Kidney (tissue), 13 donors: ENCODE measurements at regions not wholly inside any gene's neighbourhood (a gene's known extent, or its start where the extent isn't known, plus 50 kb on each side); places are given as distances from the start of the nearest gene placed in this dataset.

Experiments
- DNase-seq, 5 donors: peaks; one replicate each; pipeline ENCODE4 v3.0.0-alpha.2; 2013 to 2020
- FAIRE-seq: peaks from 2 replicates; lab custom pipeline; 2012; peaks lifted over from hg19 to GRCh38; lab: Jason Lieb, UNC
- H3K27ac ChIP-seq, 2 donors: one replicate each; pipeline ENCODE4 v1.7.0; 2013; ENCODE audit warnings: low read depth in 2 of 2, low read length in 2 of 2, inconsistent platforms in 1 of 2
- H3K27me3 ChIP-seq: one replicate; pipeline ENCODE4 v1.7.1; 2013; ENCODE audit warnings: low read length, inconsistent platforms; ENCODE audit not compliant: control insufficient read depth, insufficient read depth
- H3K36me3 ChIP-seq, 3 donors: one replicate each; pipeline versions ENCODE4 v1.7.0 to v1.7.1; 2013; ENCODE audit warnings: low read length in 3 of 3, control low read depth in 1 of 3, inconsistent platforms in 1 of 3; ENCODE audit not compliant: insufficient read depth in 3 of 3, control insufficient read depth in 2 of 3
- H3K4me1 ChIP-seq, 3 donors: one replicate each; pipeline versions ENCODE4 v1.7.0 to v1.7.1; 2013; ENCODE audit warnings: low read length in 3 of 3, inconsistent platforms in 1 of 3, low read depth in 1 of 3; ENCODE audit not compliant: control insufficient read depth in 2 of 3, insufficient read depth in 2 of 3
- H3K4me3 ChIP-seq, 3 donors: one replicate each; pipeline versions ENCODE4 v1.7.0 to v1.8.1; 2013; ENCODE audit warnings: low read length in 3 of 3, control low read depth in 1 of 3, inconsistent platforms in 1 of 3
- H3K9ac ChIP-seq, 3 donors: one replicate each; pipeline versions ENCODE4 v1.7.0 to v1.7.1; 2013; ENCODE audit warnings: low read length in 3 of 3, control low read depth in 1 of 3, inconsistent platforms in 1 of 3
- H3K9me3 ChIP-seq, 3 donors: one replicate each; pipeline versions ENCODE4 v1.7.0 to v1.7.1; 2013; ENCODE audit warnings: low read length in 3 of 3, control low read depth in 1 of 3, inconsistent platforms in 1 of 3; ENCODE audit not compliant: control insufficient read depth in 2 of 3, insufficient read depth in 1 of 3
- intact Hi-C: fragments of 100-400 bp; cut with DNase I; formaldehyde crosslinking; loops from one replicate; pipeline ENCODE4 v1.11.1; 2022
- TF ChIP-seq, protein P1 (sequence below): IDR thresholded peaks from 3 replicates; pipeline ENCODE4 v1.5.1; 2012; ENCODE audit warnings: mild to moderate bottlenecking, moderate library complexity, borderline replicate concordance; ENCODE audit not compliant: insufficient read depth; ENCODE audit errors: extremely low read depth
- donor health status: control.
- donor health status: control.
- donor health status: control.
- donor health status: control.
- donor health status: control.
- donor health status: DM: yes; HTN: yes; CAD: no.
- donor health status: Normal renal cell carcinoma (clear cell type).

DNA sequence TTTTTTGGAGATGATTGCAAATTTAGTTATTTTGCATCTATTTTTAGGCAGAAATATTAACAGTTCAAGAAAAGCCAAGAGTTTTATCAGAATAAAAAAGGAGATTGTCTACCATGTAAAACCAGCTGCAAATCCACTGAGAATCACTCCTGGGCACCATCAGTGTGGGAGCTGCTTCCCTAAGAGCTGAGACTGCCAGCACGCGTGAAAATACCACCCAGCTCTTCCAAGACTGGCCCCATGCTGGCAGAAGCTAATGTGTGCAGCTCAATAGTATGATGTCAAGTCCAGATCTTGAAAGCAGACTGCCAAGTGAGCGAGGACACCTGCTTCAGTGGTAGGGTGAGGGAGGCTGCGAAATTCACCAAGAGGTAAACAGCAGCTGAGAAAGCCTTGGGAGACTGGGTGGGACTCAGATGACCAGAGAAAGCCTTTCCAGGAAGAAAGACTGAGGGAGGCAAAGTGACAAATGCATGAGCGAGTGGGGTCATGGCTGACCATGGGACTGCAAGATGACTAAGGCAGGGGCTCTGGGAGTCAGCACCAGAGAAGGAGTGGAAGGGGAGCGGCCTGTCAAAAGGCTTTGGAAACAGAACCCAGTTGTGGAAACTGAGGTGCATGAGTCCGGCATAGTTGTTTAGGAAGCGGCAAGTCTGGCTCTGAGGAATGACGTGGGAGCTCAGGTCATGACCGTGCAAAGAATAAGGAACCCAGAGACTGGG, 200.9 kb downstream of the GADD45G start:
- intact Hi-C loops = no loop called here
- DNase-seq (no peak), FAIRE-seq (no peak)
- no peaks in the 10 kb centered on the region for H3K27me3 ChIP-seq
- H3K4me3 ChIP-seq = no peak overlapping the region
- no peak overlapping the region for H3K27ac ChIP-seq
- no peaks in the 10 kb centered on the region for H3K36me3 ChIP-seq
- no peak overlapping the region for H3K9ac ChIP-seq
- no peaks in the 10 kb centered on the region for H3K9me3 ChIP-seq
- TF ChIP-seq, protein P1, sequence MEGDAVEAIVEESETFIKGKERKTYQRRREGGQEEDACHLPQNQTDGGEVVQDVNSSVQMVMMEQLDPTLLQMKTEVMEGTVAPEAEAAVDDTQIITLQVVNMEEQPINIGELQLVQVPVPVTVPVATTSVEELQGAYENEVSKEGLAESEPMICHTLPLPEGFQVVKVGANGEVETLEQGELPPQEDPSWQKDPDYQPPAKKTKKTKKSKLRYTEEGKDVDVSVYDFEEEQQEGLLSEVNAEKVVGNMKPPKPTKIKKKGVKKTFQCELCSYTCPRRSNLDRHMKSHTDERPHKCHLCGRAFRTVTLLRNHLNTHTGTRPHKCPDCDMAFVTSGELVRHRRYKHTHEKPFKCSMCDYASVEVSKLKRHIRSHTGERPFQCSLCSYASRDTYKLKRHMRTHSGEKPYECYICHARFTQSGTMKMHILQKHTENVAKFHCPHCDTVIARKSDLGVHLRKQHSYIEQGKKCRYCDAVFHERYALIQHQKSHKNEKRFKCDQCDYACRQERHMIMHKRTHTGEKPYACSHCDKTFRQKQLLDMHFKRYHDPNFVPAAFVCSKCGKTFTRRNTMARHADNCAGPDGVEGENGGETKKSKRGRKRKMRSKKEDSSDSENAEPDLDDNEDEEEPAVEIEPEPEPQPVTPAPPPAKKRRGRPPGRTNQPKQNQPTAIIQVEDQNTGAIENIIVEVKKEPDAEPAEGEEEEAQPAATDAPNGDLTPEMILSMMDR = no peak
- H3K4me1 ChIP-seq = no peaks in the 10 kb centered on the region

DNA sequence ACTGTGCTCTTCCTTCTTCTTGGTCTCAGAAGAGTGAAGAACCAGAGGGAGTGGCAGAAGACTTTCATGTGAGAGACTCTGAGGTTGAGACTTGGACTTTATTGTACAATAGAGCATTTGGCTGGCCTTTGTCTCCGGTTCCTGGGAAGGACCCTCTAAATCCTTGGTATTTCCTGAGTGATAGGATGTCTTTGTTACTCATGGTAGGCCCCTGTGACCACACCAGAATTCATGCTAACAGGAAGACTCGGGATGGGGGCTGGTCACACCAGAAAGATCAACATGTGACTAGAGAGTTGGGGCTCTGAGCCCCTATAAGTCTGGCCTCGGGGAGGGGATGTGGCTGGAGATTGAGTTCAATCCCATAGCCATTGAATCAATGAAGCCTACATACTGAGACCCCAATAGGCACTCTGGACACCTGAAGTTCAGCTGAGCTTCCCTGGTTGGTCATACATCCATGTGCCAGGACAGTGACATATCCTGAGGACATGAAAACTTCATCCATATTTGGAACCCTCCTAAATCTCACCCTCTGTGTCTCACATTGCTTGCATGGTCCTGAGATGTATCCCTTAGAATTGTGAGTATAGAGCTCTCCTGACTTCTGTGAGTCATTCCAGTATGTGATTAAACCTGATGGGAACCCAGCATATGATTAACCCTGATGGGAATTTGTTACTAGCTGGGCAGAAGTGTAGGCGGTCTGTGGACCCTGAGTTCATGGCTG, 201.7 kb downstream of the GADD45G start:
- no peaks in the 10 kb centered on the region for H3K4me1 ChIP-seq
- no peaks in the 10 kb centered on the region for H3K27me3 ChIP-seq
- TF ChIP-seq, protein P1 = no peak
- no peak overlapping the region for H3K4me3 ChIP-seq
- H3K27ac ChIP-seq = no peak overlapping the region
- FAIRE-seq = no peak
- intact Hi-C loops = no loop called here
- H3K9me3 ChIP-seq = no peaks in the 10 kb centered on the region
- no peak for DNase-seq
- no peaks in the 10 kb centered on the region for H3K36me3 ChIP-seq
- no peak overlapping the region for H3K9ac ChIP-seq

DNA sequence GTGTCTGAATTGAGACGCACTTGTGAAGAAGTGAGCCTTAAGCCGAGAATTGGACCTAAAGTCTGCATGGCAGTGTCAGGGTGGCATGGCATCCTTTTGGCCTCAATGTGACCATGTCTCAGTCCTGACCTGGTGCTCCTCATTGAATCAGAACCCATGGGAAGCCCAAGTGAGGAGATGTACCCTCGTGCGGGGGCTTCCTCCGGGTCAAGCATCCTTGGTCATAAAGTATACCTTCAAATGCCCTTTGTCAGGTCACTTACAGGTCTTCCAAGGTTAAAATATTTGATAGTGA, 202.2 kb downstream of the GADD45G start:
- TF ChIP-seq, protein P1 = no peak
- no peak overlapping the region for H3K27ac ChIP-seq
- no peaks in the 10 kb centered on the region for H3K4me1 ChIP-seq
- no peaks in the 10 kb centered on the region for H3K27me3 ChIP-seq
- no peak overlapping the region for H3K9ac ChIP-seq
- no peak for FAIRE-seq
- no peak overlapping the region for H3K4me3 ChIP-seq
- DNase-seq = no peak
- H3K36me3 ChIP-seq = no peaks in the 10 kb centered on the region
- H3K9me3 ChIP-seq = no peaks in the 10 kb centered on the region
- intact Hi-C loops = no loop called here

DNA sequence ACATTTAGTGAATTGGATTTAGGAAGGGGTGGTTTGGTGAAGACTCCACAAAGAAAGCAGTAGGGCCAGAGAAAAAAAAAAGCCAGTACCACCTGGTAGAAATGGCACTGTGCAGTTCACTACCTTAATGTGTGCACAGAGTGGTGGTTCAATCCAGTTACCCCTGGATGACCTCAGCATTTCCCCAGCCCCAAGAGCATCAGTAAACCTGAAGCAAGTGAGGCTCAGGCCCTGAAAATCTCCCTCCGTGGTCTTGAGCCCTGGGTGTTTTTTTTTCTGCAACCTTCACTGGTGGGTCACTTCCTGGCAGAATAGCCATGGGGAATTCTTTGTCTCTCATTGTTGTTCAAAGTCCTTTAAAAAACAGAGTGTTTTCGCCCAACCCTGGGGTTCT, 202.9 kb downstream of the GADD45G start:
- Histone ChIP-seq H3K36me3 (no peaks in the 10 kb centered on the region), H3K4me3 (no peak overlapping the region), H3K9me3 (no peaks in the 10 kb centered on the region), H3K4me1 (no peaks in the 10 kb centered on the region), H3K9ac (no peak overlapping the region), H3K27me3 (no peaks in the 10 kb centered on the region), H3K27ac (no peak overlapping the region)
- TF ChIP-seq, protein P1 = no peak
- DNase-seq (no peak), FAIRE-seq (no peak)
- intact Hi-C loops = no loop called here
